HG03060 (cell line): ENCODE measurements at regions not wholly inside any gene's neighbourhood (a gene's known extent, or its start where the extent isn't known, plus 50 kb on each side); places are given as distances from the start of the nearest gene placed in this dataset.

ENCODE experiments used
- ATAC-seq: cut with Tn5 transposase; IDR thresholded peaks from one replicate; pipeline ENCODE4 v1.9.1; 2021; ENCODE audit warnings: low read depth, moderate number of reproducible peaks; ENCODE audit not compliant: unreplicated experiment

DNA sequence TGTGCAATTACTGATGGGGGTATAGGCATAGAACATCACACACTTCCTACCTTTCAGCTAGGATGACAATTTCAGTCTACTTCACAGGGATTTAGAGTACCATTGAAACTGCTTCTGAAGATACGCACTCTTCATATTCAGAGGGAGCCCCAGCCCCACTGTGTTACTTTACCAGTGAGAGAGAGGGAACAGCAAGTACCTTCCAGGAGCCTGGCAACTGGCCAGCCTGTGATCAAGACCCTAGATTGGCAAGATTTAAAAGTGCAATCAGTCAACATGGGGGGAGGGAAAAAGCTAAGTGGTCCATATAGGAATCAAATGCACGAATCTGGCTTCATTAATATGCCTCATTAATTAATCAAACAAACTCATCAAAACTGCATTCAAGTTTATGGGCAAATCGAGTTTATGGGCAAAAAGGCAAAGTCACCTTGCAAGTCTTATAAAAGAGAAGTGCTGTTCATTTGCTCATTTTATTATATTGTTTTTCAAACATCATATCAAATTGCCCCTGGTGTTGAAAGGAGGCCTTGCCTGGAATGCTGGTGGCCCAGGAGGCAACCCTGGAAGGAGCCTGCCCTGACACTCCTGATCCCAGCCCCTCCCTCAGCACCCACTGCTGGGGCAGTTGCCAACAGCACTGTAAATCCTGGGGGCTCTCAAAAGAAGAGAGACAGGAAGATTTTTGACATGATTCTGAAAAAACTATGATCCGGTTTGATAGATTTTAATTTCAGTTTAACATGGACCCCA, 184.9 kb upstream of the DPT start:
- no peak for ATAC-seq

DNA sequence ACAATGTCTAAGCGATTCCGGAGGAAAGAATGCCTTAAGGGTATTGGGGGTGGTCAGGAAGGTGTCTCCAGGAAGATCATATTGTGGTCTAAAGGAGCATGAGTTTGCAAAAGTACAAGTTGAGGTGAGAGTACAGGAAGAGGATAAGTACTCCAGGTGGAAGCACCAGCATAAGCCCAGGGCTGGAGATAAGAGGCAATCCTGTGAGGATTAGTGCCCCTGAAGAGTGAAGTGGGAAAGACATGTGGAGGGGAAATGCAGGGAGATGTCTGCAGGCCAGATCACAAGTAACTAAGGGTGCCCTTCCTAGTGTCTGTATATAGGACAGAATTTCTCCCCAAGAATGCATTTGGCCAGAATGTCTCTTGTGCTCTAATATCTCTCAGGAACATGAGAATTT, 188.3 kb upstream of the DPT start:
- ATAC-seq: no peak

DNA sequence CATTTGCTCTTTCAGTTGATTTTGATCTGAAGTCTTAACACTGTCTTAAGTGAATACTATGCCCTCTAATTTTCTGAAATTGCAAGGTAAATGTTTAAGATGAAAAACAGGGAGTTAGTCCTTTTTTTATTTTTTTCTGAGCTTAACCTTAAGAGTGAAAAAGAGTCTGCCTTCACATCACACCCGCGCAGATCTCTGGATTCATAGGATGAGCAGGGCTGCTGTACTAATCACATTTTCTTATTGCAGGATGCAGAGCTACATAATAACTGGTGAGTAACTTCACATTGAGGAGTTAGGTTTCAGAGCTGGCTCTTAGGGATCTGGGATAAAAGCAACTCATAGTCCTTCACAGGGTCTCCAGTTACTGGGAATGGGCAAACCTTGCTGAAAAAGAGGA, 188.7 kb upstream of the ATP1B1 start:
- ATAC-seq: no peak

DNA sequence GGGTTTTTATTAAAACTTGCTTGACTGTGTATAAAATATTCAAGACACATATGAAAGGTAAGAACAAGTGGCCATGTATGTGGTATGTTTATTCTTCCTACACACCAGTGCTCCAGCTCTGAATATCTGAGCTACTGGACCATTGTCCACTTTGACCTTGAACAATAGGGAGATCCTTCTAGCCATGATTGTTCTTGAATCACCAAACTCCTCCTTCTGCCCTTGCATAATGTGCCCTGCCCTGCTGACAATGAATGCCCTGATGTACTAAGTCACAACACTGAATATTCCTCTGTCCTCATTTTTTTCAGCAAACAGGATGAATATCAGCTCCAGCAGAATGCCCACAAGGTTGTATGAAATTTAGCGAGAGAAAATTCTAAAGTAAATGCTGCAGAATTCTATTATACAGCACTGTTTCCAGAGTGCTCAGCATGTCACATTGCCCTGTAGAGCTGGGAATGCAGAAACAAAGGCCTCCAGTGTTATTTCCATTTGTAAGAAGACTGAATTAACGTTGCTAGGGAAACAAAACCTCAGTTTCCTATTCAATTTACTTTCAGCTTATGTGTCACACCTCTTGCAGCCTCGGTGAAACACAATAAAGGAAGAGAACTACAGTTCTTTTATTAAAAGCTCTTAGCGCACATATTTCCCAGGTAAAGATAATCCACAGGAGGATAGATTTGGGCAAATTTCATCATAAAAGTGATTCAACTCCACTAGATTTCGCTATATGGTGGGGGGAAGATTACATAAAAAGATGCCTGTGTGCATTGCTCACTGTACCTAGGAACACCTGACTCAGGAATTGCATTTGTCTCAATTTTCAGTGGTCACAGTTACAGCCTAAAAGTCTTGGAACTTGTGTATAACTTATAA, 187.4 kb upstream of the ATP1B1 start:
- ATAC-seq: no peak

DNA sequence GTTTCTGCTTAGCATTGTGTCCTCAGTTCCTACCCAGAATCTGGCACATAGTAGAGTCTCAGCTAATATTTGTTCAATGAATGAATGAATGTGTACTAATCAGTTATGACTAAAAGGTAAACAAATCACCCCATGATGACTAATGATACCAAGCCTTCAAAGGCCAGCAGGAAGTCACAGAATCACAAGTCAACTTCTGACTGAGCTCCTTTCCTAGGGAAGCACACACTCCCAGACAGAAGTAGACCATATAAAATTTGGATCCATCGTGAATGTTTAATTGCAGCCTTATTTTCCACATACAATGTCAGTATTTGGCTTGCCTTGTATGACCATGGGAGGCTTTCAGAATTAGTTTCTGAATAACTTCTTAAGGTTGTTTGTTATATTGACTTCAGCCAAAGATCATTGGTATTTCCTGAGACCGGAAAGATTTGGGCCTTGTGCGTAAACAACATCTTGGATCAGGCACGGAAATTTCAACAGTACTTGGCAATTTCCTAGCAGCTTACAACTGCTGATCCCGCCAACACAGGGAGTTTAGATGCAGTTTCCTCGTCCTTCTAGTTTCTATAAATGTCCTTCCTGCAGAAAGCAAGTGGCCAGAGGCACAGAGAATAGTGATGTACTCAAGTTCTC, 185.9 kb upstream of the ATP1B1 start:
- no peak for ATAC-seq

DNA sequence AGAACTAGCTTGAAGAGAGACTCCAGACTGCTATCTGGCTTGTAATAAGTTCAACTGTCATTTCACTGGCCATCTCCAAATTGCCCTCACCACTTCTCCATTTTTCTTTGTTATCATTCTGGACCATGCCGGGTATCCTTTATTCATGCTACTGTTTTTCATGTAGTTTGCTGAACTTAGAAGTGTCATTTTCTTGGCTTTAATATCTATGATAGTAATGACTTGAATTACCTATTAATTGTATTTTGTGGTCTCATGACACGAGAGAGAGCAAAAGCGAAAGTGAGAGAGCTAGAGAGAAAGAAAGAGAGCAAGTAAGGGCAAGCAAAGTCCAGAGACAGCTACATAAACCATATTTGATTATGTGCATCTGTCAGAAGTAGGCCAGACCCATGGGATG, 184.9 kb upstream of the ATP1B1 start:
- no peak for ATAC-seq

DNA sequence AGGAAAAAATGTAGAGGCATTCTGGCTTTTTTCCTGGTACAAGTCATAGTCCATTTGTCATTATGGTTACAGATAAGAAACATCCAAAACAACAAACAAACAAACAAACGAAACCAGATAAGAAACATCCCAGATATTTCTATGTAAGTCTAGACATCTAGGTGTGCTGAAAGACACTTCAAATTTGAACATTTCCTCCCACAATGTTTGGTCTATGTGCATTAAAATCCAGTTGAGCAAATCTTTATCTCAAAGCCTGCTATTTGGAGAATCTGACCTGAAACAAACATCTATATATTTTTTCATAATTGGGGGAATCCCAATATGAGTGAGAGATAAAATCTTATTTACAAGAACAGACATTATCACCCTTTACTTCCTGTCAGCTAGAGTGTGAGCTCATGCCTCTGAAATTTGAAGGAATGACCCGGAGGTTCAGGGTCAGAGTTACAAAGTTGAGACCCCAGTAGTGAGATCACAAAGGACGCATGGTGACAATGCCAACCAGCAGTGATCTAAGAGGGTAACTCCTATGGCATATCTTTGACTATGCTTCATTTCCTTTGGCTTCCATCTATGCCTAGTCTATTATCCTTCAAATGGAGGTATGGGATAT, 182.9 kb upstream of the ATP1B1 start:
- no peak for ATAC-seq

DNA sequence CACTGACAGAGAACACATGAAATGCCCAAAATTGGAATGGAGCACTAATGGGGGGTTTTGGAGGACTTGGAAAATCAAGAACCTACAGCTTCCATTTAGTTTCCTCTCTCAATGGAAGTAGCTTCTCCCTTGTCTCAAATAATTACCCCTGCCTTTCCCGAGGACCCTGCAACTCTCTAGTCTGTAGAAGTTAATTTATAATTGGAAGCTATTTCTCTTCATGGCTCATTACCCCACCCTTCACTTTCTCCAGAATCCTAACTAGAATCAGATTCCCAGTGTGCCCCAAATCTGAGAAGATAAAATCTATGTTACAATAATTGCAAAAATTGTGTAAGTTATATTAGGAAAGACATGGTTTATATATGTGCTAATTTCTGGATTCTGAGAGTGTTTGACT, 181.5 kb upstream of the ATP1B1 start:
- no peak for ATAC-seq

DNA sequence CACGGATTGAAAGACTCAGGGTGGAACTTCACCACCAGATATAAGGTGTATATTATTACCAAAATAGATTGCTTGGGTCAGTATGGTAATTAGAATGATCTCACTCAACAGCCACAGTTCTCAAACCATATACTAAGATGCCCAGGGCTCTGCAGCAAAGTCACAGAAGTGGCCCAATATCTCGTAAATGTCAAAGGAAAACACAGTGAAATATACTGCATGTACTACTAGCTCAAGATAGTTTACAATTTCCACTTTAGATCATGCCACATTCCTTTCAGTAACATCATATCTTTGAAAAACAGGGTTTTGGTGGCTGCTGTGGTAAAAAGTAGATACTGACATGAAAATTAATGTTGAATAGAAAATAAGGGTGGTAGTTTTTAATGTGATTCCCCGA, 180.3 kb upstream of the ATP1B1 start:
- ATAC-seq: no peak

DNA sequence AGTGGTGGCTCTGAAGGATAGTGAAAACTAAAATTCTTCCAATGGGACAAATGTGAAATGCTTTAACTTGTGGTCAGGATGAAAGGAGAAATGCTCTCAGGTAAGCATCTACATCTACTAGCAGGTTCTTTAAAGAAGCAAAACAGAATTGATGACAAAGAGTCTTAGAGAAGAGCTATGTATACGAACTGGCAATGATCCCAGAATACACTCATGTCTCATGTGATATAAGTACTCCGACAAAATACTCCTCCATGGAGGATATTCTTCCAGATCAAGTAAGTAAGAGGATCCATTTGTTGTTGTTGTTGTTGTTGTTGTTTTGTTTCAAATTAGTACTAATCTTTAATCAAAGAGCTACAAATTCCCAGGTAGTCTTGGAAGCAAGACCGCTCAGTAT, 174.0 kb upstream of the ATP1B1 start:
- ATAC-seq: no peak

DNA sequence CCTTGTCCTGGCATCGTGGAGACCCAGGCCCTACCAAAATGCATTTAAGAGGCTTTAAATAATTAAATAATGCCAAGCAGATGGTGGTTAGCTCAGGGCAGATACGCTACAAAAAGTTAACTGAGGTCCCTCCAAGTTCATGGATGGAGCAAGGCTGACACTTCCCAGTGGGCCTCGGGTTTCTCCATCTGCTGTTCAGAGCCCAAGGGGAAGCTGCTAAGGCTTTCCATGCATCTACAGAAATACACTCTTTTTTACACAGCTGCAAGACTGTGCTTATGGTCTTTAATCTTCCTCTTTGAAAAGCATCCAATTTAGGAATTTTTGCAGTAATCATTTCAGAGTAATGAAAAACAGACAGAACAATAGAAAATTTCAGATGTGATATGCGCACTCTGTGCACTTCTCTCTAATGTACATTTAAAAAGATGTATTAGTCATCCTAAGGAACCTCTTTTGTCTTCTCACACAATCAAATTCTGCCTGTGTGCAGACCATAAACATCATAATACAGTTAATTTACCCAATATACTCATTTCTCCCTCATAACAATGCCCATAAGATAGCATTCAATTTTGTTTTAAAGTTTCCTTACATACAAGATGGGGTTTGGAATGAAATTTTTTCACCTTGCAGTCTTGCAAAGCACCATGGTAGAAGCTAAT, 173.2 kb upstream of the ATP1B1 start:
- no peak for ATAC-seq

DNA sequence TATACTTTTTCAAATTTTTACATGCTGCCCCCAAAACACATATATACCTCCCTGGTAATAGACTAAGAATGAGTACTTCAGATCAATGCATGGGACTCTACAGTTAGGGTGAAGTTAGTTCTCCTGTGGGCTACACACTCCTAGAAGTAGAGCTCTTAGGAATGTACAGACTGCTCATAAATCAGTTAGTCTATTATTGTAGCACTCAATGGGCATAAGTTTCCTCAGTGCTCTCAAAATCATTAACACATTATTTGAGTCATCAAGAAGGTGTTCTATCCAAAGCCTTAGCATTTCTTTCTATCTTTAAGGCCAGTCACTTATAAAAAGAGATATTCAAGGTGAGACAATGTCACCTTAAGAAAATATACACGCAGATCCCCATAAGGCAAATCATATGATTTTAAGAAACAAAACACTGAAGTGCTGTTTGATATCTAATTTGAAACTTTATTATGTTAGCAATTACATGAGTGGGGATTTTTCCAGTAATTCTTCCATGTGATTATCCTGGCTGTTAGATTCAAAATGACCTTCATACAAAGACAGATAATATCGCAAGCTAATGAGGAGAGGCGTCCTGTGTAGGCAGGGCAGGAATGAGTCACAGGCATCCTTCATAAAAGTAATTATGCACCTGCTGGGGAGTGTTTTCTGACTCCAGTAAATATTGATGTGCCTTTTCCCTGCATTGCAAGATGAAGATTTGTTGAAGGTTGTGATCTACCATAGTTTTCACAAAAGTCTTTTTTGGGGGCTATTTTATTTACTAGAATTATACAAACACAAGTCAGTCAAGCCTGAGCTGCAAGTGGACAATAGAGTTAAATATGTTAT, 167.2 kb upstream of the ATP1B1 start:
- ATAC-seq: no peak

DNA sequence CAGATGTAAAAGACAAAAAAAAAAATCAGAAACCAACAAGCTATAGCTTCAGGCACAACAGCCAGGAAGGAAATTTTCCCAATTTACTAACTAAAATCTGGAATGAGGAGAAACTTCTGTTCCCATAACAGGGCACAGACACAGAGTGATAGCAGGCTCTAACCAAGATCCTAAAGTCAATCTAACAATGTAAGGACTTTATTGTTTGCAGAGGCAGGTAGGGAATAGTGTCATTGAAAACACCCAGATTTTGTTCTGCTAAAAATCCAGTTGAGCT, 166.6 kb upstream of the ATP1B1 start:
- no peak for ATAC-seq

DNA sequence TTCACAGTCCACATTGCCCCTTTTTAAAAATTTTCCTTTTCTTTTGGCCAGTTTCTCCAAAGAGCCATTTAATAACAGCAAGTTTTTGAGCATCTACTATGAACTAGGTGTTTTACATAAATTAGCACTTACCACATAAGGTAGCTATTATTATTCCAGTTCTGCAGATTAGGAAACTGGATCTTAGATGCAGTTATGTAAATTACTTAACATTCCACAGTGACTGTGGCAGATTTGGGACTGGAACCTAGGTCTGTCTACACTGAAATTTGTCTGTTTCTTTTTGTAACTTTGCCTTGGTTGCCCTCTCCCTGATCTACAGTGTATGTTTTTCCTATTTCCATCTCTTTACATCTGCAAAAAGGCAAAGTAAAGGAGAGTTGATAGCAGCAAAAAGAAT, 164.8 kb upstream of the ATP1B1 start:
- ATAC-seq: no peak

DNA sequence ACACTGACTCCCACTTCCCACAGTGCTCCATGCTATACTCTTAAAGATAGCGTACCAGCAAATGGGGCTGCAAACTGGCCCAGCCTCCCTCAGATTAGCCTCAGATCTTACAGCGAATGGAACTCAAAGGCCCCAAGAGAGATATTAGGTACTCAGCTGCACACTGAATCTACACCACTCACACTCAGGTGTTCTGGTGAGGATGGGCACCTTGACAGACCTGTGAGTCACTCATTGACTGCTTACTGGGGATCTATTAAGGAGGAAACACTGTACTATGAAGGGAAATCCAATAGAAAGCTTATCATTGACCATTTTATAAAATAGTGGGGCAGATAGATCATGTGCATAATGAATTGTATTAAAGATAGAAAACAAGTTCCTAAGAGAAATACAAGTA, 164.3 kb upstream of the ATP1B1 start:
- ATAC-seq: no peak

DNA sequence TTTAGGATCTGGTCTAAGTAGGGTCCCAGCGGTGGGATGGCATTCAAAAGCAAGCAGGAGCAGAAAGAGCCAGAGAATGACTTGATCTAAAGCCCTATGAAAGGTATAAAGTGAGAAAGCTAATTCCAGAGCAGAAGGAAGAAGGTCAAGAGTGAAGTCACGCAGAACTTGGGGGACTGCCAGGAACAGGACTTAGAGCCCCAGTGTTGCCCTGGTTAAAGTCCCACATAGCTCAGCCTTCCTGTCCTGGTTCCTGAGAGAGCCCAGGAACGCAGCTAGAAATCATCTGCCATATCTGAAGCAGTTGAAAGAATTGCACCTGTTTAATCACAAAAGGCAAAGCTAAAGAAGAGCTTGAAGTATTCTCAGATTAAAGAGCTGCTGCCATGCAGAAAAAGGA, 160.6 kb upstream of the ATP1B1 start:
- no peak for ATAC-seq

DNA sequence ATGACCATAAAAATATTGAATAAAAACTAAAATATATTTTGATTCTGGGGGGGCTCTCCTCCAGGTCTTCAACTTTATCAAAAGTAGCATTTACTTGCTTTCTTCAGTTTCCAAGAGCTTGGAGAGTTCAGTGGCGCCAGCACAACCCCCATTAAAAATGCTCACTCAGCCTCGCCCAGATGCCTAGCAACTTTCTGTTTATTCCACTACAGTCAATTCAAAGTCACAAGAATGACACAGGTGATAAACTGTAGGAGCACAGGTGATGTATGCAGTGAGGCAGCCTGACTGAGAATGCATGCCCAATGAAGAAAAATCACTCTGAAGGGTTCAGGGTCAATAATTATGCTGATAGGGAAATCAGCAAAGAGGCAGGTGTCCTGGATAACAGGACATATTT, 159.4 kb upstream of the ATP1B1 start:
- ATAC-seq: no peak

DNA sequence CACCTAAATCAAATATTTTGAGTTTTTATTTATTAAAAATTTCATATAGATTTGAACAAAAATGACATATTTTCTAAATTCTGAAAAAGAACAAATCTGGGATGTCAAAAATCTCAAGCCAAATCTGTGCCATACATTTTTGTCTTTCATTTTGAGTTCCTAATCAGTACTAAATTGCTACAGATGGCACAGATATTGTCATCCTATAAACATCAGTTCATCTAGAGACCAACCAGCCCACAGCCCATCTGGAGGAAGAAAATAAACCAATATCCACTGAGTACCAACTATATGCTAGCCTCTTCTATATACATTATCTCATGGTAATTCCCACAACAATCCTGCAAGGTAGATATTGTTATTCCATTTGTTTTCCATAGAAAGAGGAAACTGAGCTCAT, 156.8 kb upstream of the ATP1B1 start:
- no peak for ATAC-seq

DNA sequence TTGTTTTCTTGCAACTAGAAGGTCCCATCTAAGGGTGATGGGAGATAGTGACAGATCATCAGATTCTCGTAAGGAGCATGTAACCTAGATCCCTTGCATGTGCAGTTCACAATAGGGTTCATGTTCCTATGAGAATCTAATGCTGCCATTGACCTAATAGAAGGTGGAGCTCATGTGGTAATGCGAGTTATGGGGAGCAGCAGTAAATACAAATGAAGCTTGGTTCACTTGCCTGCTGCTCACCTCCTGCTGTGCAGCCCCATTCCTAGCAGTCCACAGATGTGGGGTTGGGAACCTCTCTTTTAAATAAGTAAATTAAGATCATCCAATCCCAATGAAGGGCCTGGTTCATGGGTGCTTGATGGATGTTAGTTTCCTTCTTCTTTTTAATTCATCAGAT, 148.7 kb upstream of the ATP1B1 start:
- no peak for ATAC-seq
